ENCODE measurements at regions not wholly inside any gene's neighbourhood (a gene's known extent, or its start where the extent isn't known, plus 50 kb on each side); places are given as distances from the start of the nearest gene placed in this dataset.

GRCh38 chr9:93828331-93829097, 126.6 kb downstream of the BARX1 start:
- Histone ChIP-seq H3K9me3 (ENCODE audit: control insufficient read depth in 2 of 2, low read length in 2 of 2) (peaks cover 0 to 3% of the 10 kb centered on the region in 2 donors), H3K4me3 (ENCODE audit: low read length in 2 of 2) (no peak overlapping the region), H3K27me3 (ENCODE audit: control insufficient read depth in 1 of 2, insufficient read depth in 2 of 2, low read length in 2 of 2) (no peaks in the 10 kb centered on the region), H3K27ac (ENCODE audit: low read length) (peak overlapping the region; percentile 80), H3K36me3 (ENCODE audit: control insufficient read depth in 2 of 2, insufficient read depth in 2 of 2, low read length in 2 of 2) (no peaks in the 10 kb centered on the region), H3K4me1 (ENCODE audit: control insufficient read depth, insufficient read depth, low read length) (peaks cover 43% of the 10 kb centered on the region), H3K9ac (ENCODE audit: low read length in 2 of 2) (peak overlapping the region; percentile 36 to 42)

GRCh38 chr9:93827545-93828330, 127.4 kb downstream of the BARX1 start:
- Histone ChIP-seq H3K27ac (ENCODE audit: low read length) (peak overlapping the region; percentile 80), H3K4me3 (ENCODE audit: low read length in 2 of 2) (peak overlapping the region; percentile 24 to 64), H3K36me3 (ENCODE audit: control insufficient read depth in 2 of 2, insufficient read depth in 2 of 2, low read length in 2 of 2) (no peaks in the 10 kb centered on the region), H3K4me1 (ENCODE audit: control insufficient read depth, insufficient read depth, low read length) (peaks cover 43% of the 10 kb centered on the region), H3K9ac (ENCODE audit: low read length in 2 of 2) (peak overlapping the region; percentile 36 to 42), H3K9me3 (ENCODE audit: control insufficient read depth in 2 of 2, low read length in 2 of 2) (peaks cover 1 to 4% of the 10 kb centered on the region in 2 donors), H3K27me3 (ENCODE audit: control insufficient read depth in 1 of 2, insufficient read depth in 2 of 2, low read length in 2 of 2) (peaks cover 0 to under 1% of the 10 kb centered on the region in 2 donors)

- H3K9ac ChIP-seq (ENCODE audit: low read length in 2 of 2), result peak overlapping the region in 1 of 2 donors; percentile 47
- peaks cover 0 to 2% of the 10 kb centered on the region in 2 donors for H3K27me3 ChIP-seq (ENCODE audit: control insufficient read depth in 1 of 2, insufficient read depth in 2 of 2, low read length in 2 of 2)
- H3K9me3 ChIP-seq (ENCODE audit: control insufficient read depth in 2 of 2, low read length in 2 of 2), result peaks cover 6% of the 10 kb centered on the region in 2 donors
- H3K4me1 ChIP-seq (ENCODE audit: control insufficient read depth, insufficient read depth, low read length), result peaks cover 43% of the 10 kb centered on the region
- peak overlapping the region; percentile 24 for H3K27ac ChIP-seq (ENCODE audit: low read length)
- H3K4me3 ChIP-seq (ENCODE audit: low read length in 2 of 2), result no peak overlapping the region
- H3K36me3 ChIP-seq (ENCODE audit: control insufficient read depth in 2 of 2, insufficient read depth in 2 of 2, low read length in 2 of 2), result no peaks in the 10 kb centered on the region
Observed at GRCh38 chr9:93826905-93827544, 128.1 kb downstream of the BARX1 start.

- Histone ChIP-seq H3K27ac (ENCODE audit: low read length) (no peak overlapping the region), H3K9ac (ENCODE audit: low read length in 2 of 2) (no peak overlapping the region), H3K4me1 (ENCODE audit: control insufficient read depth, insufficient read depth, low read length) (peaks cover 43% of the 10 kb centered on the region), H3K4me3 (ENCODE audit: low read length in 2 of 2) (no peak overlapping the region), H3K9me3 (ENCODE audit: control insufficient read depth in 2 of 2, low read length in 2 of 2) (peaks cover 6% of the 10 kb centered on the region in 2 donors), H3K27me3 (ENCODE audit: control insufficient read depth in 1 of 2, insufficient read depth in 2 of 2, low read length in 2 of 2) (peaks cover 0 to 2% of the 10 kb centered on the region in 2 donors), H3K36me3 (ENCODE audit: control insufficient read depth in 2 of 2, insufficient read depth in 2 of 2, low read length in 2 of 2) (no peaks in the 10 kb centered on the region)
Observed at GRCh38 chr9:93826209-93826608, 128.9 kb downstream of the BARX1 start.

- H3K9ac ChIP-seq (ENCODE audit: low read length in 2 of 2), result no peak overlapping the region
- H3K36me3 ChIP-seq (ENCODE audit: control insufficient read depth in 2 of 2, insufficient read depth in 2 of 2, low read length in 2 of 2), result no peaks in the 10 kb centered on the region
- H3K9me3 ChIP-seq (ENCODE audit: control insufficient read depth in 2 of 2, low read length in 2 of 2), result peaks cover 6% of the 10 kb centered on the region in 2 donors
- H3K27me3 ChIP-seq (ENCODE audit: control insufficient read depth in 1 of 2, insufficient read depth in 2 of 2, low read length in 2 of 2), result peaks cover 0 to 2% of the 10 kb centered on the region in 2 donors
- peaks cover 39% of the 10 kb centered on the region for H3K4me1 ChIP-seq (ENCODE audit: control insufficient read depth, insufficient read depth, low read length)
- H3K27ac ChIP-seq (ENCODE audit: low read length), result no peak overlapping the region
- no peak overlapping the region for H3K4me3 ChIP-seq (ENCODE audit: low read length in 2 of 2)
Observed at GRCh38 chr9:93825348-93826115, 129.6 kb downstream of the BARX1 start.

GRCh38 chr9:93824386-93825294, 130.5 kb downstream of the BARX1 start:
- Histone ChIP-seq H3K9me3 (ENCODE audit: control insufficient read depth in 2 of 2, low read length in 2 of 2) (peaks cover 6% of the 10 kb centered on the region in 2 donors), H3K4me1 (ENCODE audit: control insufficient read depth, insufficient read depth, low read length) (peaks cover 31% of the 10 kb centered on the region), H3K36me3 (ENCODE audit: control insufficient read depth in 2 of 2, insufficient read depth in 2 of 2, low read length in 2 of 2) (no peaks in the 10 kb centered on the region), H3K4me3 (ENCODE audit: low read length in 2 of 2) (no peak overlapping the region), H3K27ac (ENCODE audit: low read length) (no peak overlapping the region), H3K9ac (ENCODE audit: low read length in 2 of 2) (no peak overlapping the region), H3K27me3 (ENCODE audit: control insufficient read depth in 1 of 2, insufficient read depth in 2 of 2, low read length in 2 of 2) (peaks cover 0 to 2% of the 10 kb centered on the region in 2 donors)

- Histone ChIP-seq H3K4me1 (ENCODE audit: control insufficient read depth, insufficient read depth, low read length) (peaks cover 20% of the 10 kb centered on the region), H3K27ac (ENCODE audit: low read length) (no peak overlapping the region), H3K27me3 (ENCODE audit: control insufficient read depth in 1 of 2, insufficient read depth in 2 of 2, low read length in 2 of 2) (peaks cover 0 to 2% of the 10 kb centered on the region in 2 donors), H3K4me3 (ENCODE audit: low read length in 2 of 2) (no peak overlapping the region), H3K9me3 (ENCODE audit: control insufficient read depth in 2 of 2, low read length in 2 of 2) (peaks cover 6% of the 10 kb centered on the region in 2 donors), H3K36me3 (ENCODE audit: control insufficient read depth in 2 of 2, insufficient read depth in 2 of 2, low read length in 2 of 2) (no peaks in the 10 kb centered on the region), H3K9ac (ENCODE audit: low read length in 2 of 2) (no peak overlapping the region)
Observed at GRCh38 chr9:93823245-93824072, 131.7 kb downstream of the BARX1 start.

- Histone ChIP-seq H3K36me3 (ENCODE audit: control insufficient read depth in 2 of 2, insufficient read depth in 2 of 2, low read length in 2 of 2) (no peaks in the 10 kb centered on the region), H3K27ac (ENCODE audit: low read length) (no peak overlapping the region), H3K4me3 (ENCODE audit: low read length in 2 of 2) (no peak overlapping the region), H3K27me3 (ENCODE audit: control insufficient read depth in 1 of 2, insufficient read depth in 2 of 2, low read length in 2 of 2) (peaks cover 0 to 2% of the 10 kb centered on the region in 2 donors), H3K9me3 (ENCODE audit: control insufficient read depth in 2 of 2, low read length in 2 of 2) (peaks cover 6% of the 10 kb centered on the region in 2 donors), H3K4me1 (ENCODE audit: control insufficient read depth, insufficient read depth, low read length) (peaks cover 9% of the 10 kb centered on the region), H3K9ac (ENCODE audit: low read length in 2 of 2) (no peak overlapping the region)
Observed at GRCh38 chr9:93822229-93822628, 132.9 kb downstream of the BARX1 start.

- Histone ChIP-seq H3K9ac (ENCODE audit: low read length in 2 of 2) (no peak overlapping the region), H3K27ac (ENCODE audit: low read length) (no peak overlapping the region), H3K36me3 (ENCODE audit: control insufficient read depth in 2 of 2, insufficient read depth in 2 of 2, low read length in 2 of 2) (no peaks in the 10 kb centered on the region), H3K4me3 (ENCODE audit: low read length in 2 of 2) (no peak overlapping the region), H3K27me3 (ENCODE audit: control insufficient read depth in 1 of 2, insufficient read depth in 2 of 2, low read length in 2 of 2) (peaks cover 0 to 2% of the 10 kb centered on the region in 2 donors), H3K9me3 (ENCODE audit: control insufficient read depth in 2 of 2, low read length in 2 of 2) (peaks cover 6% of the 10 kb centered on the region in 2 donors), H3K4me1 (ENCODE audit: control insufficient read depth, insufficient read depth, low read length) (peaks cover 2% of the 10 kb centered on the region)
Observed at GRCh38 chr9:93821307-93821703, 133.8 kb downstream of the BARX1 start.
